Hematopoietic multipotent progenitor cell treated with erythropoietin and hydrocortisone succinate and interleukin-3 and kit ligand, for 4 days (in vitro differentiated cells): ENCODE measurements at regions not wholly inside any gene's neighbourhood (a gene's known extent, or its start where the extent isn't known, plus 50 kb on each side); places are given as distances from the start of the nearest gene placed in this dataset.
"Not testable (repeated sequence)": the region's sequence is repeated elsewhere in the genome, so short reads cannot be mapped to it uniquely, and the experiment has no call there.

Experiments
- DNase-seq: peaks from one replicate; pipeline ENCODE4 v3.0.0-alpha.2; 2015

- DNase-seq = peak; percentile 56
Measured at GRCh38 chr6:155883741-155884140, 428.1 kb upstream of the NOX3 start.

- DNase-seq = no peak
Measured at GRCh38 chr6:155883334-155883731, 427.7 kb upstream of the NOX3 start.

GRCh38 chr6:155882527-155883333 is 427.1 kb upstream of the NOX3 start:
- DNase-seq = no peak

- no peak for DNase-seq
Measured at GRCh38 chr6:155881826-155882526, 426.3 kb upstream of the NOX3 start.

GRCh38 chr6:155880900-155881299 is 425.3 kb upstream of the NOX3 start:
- peak; percentile 66 for DNase-seq

- DNase-seq = no peak
Measured at GRCh38 chr6:155872961-155873360, 417.3 kb upstream of the NOX3 start.

GRCh38 chr6:155867682-155868081 is 412.0 kb upstream of the NOX3 start:
- DNase-seq = no peak

GRCh38 chr6:155866676-155867390 is 411.2 kb upstream of the NOX3 start:
- DNase-seq = not testable (repeated sequence)

- DNase-seq = no peak
Measured at GRCh38 chr6:155861821-155862220, 406.2 kb upstream of the NOX3 start.

- DNase-seq = not testable (repeated sequence)
Measured at GRCh38 chr6:155858906-155859305, 403.3 kb upstream of the NOX3 start.

- DNase-seq = no peak
Measured at GRCh38 chr6:155854787-155855186, 399.1 kb upstream of the NOX3 start.

GRCh38 chr6:155853011-155853410 is 397.4 kb upstream of the NOX3 start:
- no peak for DNase-seq

- peak; percentile 25 for DNase-seq
Measured at GRCh38 chr6:155850408-155850841, 394.8 kb upstream of the NOX3 start.

- peak; percentile 32 for DNase-seq
Measured at GRCh38 chr6:155847711-155848110, 392.1 kb upstream of the NOX3 start.

GRCh38 chr6:155837474-155837873 is 381.8 kb upstream of the NOX3 start:
- DNase-seq = no peak

GRCh38 chr6:155832596-155832995 is 377.0 kb upstream of the NOX3 start:
- DNase-seq = peak; percentile 35

- peak; percentile 26 for DNase-seq
Measured at GRCh38 chr6:155830531-155830930, 374.9 kb upstream of the NOX3 start.

- DNase-seq = no peak
Measured at GRCh38 chr6:155829646-155830045, 374.0 kb upstream of the NOX3 start.

GRCh38 chr6:155828989-155829388 is 373.4 kb upstream of the NOX3 start:
- DNase-seq = no peak

- no peak for DNase-seq
Measured at GRCh38 chr6:155818698-155819097, 363.1 kb upstream of the NOX3 start.

GRCh38 chr6:155813548-155813947 is 357.9 kb upstream of the NOX3 start:
- DNase-seq = no peak

GRCh38 chr6:155807243-155807642 is 351.6 kb upstream of the NOX3 start:
- no peak for DNase-seq

GRCh38 chr6:155801046-155801445 is 345.4 kb upstream of the NOX3 start:
- no peak for DNase-seq

- peak; percentile 29 for DNase-seq
Measured at GRCh38 chr6:155798876-155799275, 343.2 kb upstream of the NOX3 start.
